ENCODE measurements at regions not wholly inside any gene's neighbourhood (a gene's known extent, or its start where the extent isn't known, plus 50 kb on each side); places are given as distances from the start of the nearest gene placed in this dataset.

GRCh38 chr20:52622081-52622480, 350.1 kb upstream of the TSHZ2 start:
- no peak for TF ChIP-seq EZH2phosphoT487 (IDR thresholded peaks at IDR 0.05; ENCODE audit: borderline replicate concordance)
- TF ChIP-seq, protein P1, sequence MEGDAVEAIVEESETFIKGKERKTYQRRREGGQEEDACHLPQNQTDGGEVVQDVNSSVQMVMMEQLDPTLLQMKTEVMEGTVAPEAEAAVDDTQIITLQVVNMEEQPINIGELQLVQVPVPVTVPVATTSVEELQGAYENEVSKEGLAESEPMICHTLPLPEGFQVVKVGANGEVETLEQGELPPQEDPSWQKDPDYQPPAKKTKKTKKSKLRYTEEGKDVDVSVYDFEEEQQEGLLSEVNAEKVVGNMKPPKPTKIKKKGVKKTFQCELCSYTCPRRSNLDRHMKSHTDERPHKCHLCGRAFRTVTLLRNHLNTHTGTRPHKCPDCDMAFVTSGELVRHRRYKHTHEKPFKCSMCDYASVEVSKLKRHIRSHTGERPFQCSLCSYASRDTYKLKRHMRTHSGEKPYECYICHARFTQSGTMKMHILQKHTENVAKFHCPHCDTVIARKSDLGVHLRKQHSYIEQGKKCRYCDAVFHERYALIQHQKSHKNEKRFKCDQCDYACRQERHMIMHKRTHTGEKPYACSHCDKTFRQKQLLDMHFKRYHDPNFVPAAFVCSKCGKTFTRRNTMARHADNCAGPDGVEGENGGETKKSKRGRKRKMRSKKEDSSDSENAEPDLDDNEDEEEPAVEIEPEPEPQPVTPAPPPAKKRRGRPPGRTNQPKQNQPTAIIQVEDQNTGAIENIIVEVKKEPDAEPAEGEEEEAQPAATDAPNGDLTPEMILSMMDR (conservative IDR thresholded peaks at IDR 0.05; ENCODE audit: low read length), result no peak
